ENCODE measurements at regions not wholly inside any gene's neighbourhood (a gene's known extent, or its start where the extent isn't known, plus 50 kb on each side); places are given as distances from the start of the nearest gene placed in this dataset.

- TF ChIP-seq CTCF (conservative IDR thresholded peaks at IDR 0.05 in 1 of 2, IDR thresholded peaks at IDR 0.05 in 1 of 2; ENCODE audit: low read depth in 1 of 2, low read length in 2 of 2) (no peak), EZH2 (IDR thresholded peaks at IDR 0.05; ENCODE audit: low read length, missing control alignments) (no peak)
Observed at GRCh38 chr17:77670173-77670572, 288.3 kb upstream of the TNRC6C start.
